H9 (cell line): ENCODE measurements at regions not wholly inside any gene's neighbourhood (a gene's known extent, or its start where the extent isn't known, plus 50 kb on each side); places are given as distances from the start of the nearest gene placed in this dataset.

Experiments used
- DNase-seq: peaks from one replicate; pipeline ENCODE4 v3.0.0-alpha.2; 2017
- H2AFZ ChIP-seq: one replicate; pipeline ENCODE4 v1.6.1; 2013; ENCODE audit warnings: mild to moderate bottlenecking, low read length, control low read depth, moderate library complexity
- H2AK5ac ChIP-seq: 2 replicates; pipeline ENCODE4 v1.6.1; 2013; ENCODE audit warnings: low read length, control low read depth, mixed read lengths; ENCODE audit not compliant: insufficient read length
- H2BK120ac ChIP-seq: one replicate; pipeline ENCODE4 v1.6.1; 2013; ENCODE audit warnings: low read depth, mild to moderate bottlenecking, low read length, control low read depth, inconsistent platforms; ENCODE audit not compliant: poor library complexity, severe bottlenecking
- H2BK12ac ChIP-seq: 2 replicates; pipeline ENCODE4 v1.6.1; 2013; ENCODE audit warnings: low read length, control low read depth, mixed read lengths, low read depth; ENCODE audit not compliant: insufficient read length
- H2BK15ac ChIP-seq: 2 replicates; pipeline ENCODE4 v1.6.1; 2013; ENCODE audit warnings: low read depth, low read length, control low read depth
- H2BK20ac ChIP-seq: one replicate; pipeline ENCODE4 v1.6.1; 2013; ENCODE audit warnings: low read depth, mild to moderate bottlenecking, low read length, control low read depth, inconsistent platforms; ENCODE audit not compliant: poor library complexity, severe bottlenecking
- H2BK5ac ChIP-seq: 2 replicates; pipeline ENCODE4 v1.6.1; 2013; ENCODE audit warnings: low read length, control low read depth, mixed read lengths; ENCODE audit not compliant: insufficient read length
- H3K14ac ChIP-seq: 2 replicates; pipeline ENCODE4 v1.6.1; 2013; ENCODE audit warnings: low read length, control low read depth; ENCODE audit not compliant: insufficient read depth
- H3K18ac ChIP-seq: 2 replicates; pipeline ENCODE4 v1.6.1; 2013; ENCODE audit warnings: low read depth, mild to moderate bottlenecking, mixed read lengths, low read length, control low read depth; ENCODE audit not compliant: insufficient read length
- H3K23ac ChIP-seq: 2 replicates; pipeline ENCODE4 v1.6.1; 2013; ENCODE audit warnings: low read length, control low read depth, mixed read lengths, low read depth; ENCODE audit not compliant: insufficient read length
- H3K23me2 ChIP-seq: 2 replicates; pipeline ENCODE4 v1.6.1; 2013; ENCODE audit warnings: low read depth, mild to moderate bottlenecking, mixed read lengths, low read length, control low read depth; ENCODE audit not compliant: insufficient read length, poor library complexity, severe bottlenecking
- H3K27ac ChIP-seq: 2 replicates; pipeline ENCODE4 v1.5.1; 2013; ENCODE audit warnings: low read length, control low read depth, mixed read lengths, low read depth; ENCODE audit not compliant: insufficient read length
- H3K27me3 ChIP-seq: 2 replicates; pipeline ENCODE4 v1.6.1; 2013; ENCODE audit warnings: low read length, control low read depth, inconsistent platforms; ENCODE audit not compliant: insufficient read depth
- H3K4ac ChIP-seq: 2 replicates; pipeline ENCODE4 v1.6.1; 2013; ENCODE audit warnings: low read depth, mild to moderate bottlenecking, control low read depth, inconsistent platforms, low read length, moderate library complexity
- H3K4me1 ChIP-seq: 2 replicates; pipeline ENCODE4 v1.6.1; 2013; ENCODE audit warnings: low read length, control low read depth, inconsistent platforms; ENCODE audit not compliant: insufficient read depth
- H3K4me2 ChIP-seq: 2 replicates; pipeline ENCODE4 v1.6.1; 2013; ENCODE audit warnings: low read length, control low read depth, mixed read lengths; ENCODE audit not compliant: insufficient read length, insufficient read depth
- H3K56ac ChIP-seq: 2 replicates; pipeline ENCODE4 v1.6.1; 2013; ENCODE audit warnings: low read depth, mild to moderate bottlenecking, mixed read lengths, low read length, control low read depth; ENCODE audit not compliant: insufficient read length
- H3K79me1 ChIP-seq: 2 replicates; pipeline ENCODE4 v1.6.1; 2013; ENCODE audit warnings: low read depth, mild to moderate bottlenecking, moderate library complexity, low read length, control low read depth, inconsistent platforms; ENCODE audit not compliant: insufficient read depth, poor library complexity, severe bottlenecking
- H3K79me2 ChIP-seq: 2 replicates; pipeline ENCODE4 v1.6.1; 2013; ENCODE audit warnings: low read length, control low read depth, inconsistent platforms; ENCODE audit not compliant: insufficient read depth
- H3K9ac ChIP-seq: 2 replicates; pipeline ENCODE4 v1.6.1; 2013; ENCODE audit warnings: low read length, control low read depth, mixed read lengths; ENCODE audit not compliant: insufficient read length; ENCODE audit errors: extremely low read depth
- H3K9me3 ChIP-seq: one replicate; pipeline ENCODE4 v1.6.1; 2013; ENCODE audit warnings: low read depth, low read length, inconsistent platforms; ENCODE audit not compliant: control insufficient read depth
- H3T11ph ChIP-seq: one replicate; pipeline ENCODE4 v1.6.1; 2013; ENCODE audit warnings: mild to moderate bottlenecking, low read length, control low read depth, inconsistent platforms
- H4K20me1 ChIP-seq: one replicate; pipeline ENCODE4 v1.6.1; 2013; ENCODE audit not compliant: control insufficient read depth, insufficient read length, insufficient read depth
- H4K5ac ChIP-seq: 2 replicates; pipeline ENCODE4 v1.6.1; 2013; ENCODE audit warnings: low read depth, mild to moderate bottlenecking, mixed read lengths, low read length, control low read depth; ENCODE audit not compliant: insufficient read length
- H4K8ac ChIP-seq: replicated peaks from 2 replicates; pipeline ENCODE4 v1.6.1; 2013; ENCODE audit warnings: low read length, control low read depth, mixed read lengths, low read depth; ENCODE audit not compliant: insufficient read length
- H4K91ac ChIP-seq: 2 replicates; pipeline ENCODE4 v1.6.1; 2013; ENCODE audit warnings: low read depth, mild to moderate bottlenecking, moderate library complexity, mixed read lengths, low read length, control low read depth; ENCODE audit not compliant: insufficient read length
- H3K27ac Mint-ChIP-seq, 3 experiments: 2 replicates in 2 of 3; 3 replicates in 1 of 3; pipeline ENCODE4 v1.8.0; 2020 to 2021; ENCODE audit warnings: mixed read lengths in 3 of 3, mild to moderate bottlenecking in 1 of 3, moderate library complexity in 1 of 3
- H3K27me3 Mint-ChIP-seq: 2 replicates; pipeline ENCODE4 v1.8.0; 2021; ENCODE audit warnings: low read depth, mild to moderate bottlenecking, moderate library complexity, mixed read lengths
- H3K36me3 Mint-ChIP-seq, 3 experiments: 2 replicates in 2 of 3; 3 replicates in 1 of 3; pipeline ENCODE4 v1.8.0; 2020 to 2021; ENCODE audit warnings: low read depth in 3 of 3, mixed read lengths in 3 of 3; ENCODE audit not compliant: insufficient read depth in 1 of 3
- H3K4me1 Mint-ChIP-seq, 2 experiments: 2 replicates each; pipeline ENCODE4 v1.8.0; 2020; ENCODE audit warnings: mixed read lengths in 2 of 2
- H3K4me3 Mint-ChIP-seq, 2 experiments: 2 replicates in 1 of 2; 3 replicates in 1 of 2; pipeline ENCODE4 v1.8.0; 2020 to 2021; ENCODE audit warnings: mild to moderate bottlenecking in 2 of 2, mixed read lengths in 2 of 2, moderate library complexity in 1 of 2
- H3K9me3 Mint-ChIP-seq, 2 experiments: 2 replicates in 1 of 2; 3 replicates in 1 of 2; pipeline ENCODE4 v1.8.0; 2020; ENCODE audit warnings: mild to moderate bottlenecking in 2 of 2, mixed read lengths in 2 of 2, moderate library complexity in 1 of 2
- WGBS: extraction: QIAGEN DNeasy Blood & Tissue Kit; methylation state at CpG from one replicate; pipeline ENCODE4 v1.1.7; 2013; ENCODE audit warnings: missing lambda C conversion rate, low lambda C conversion rate, mixed read lengths; ENCODE audit not compliant: insufficient read length; ENCODE audit errors: extremely low coverage; 5-methylcytosine and 5-hydroxymethylcytosine counted together
- TF ChIP-seq, protein P1 (sequence below): fragments of 200-600 bp; sonication (generic); conservative IDR thresholded peaks from 3 replicates; pipeline ENCODE4 v1.8.0; 2021; ENCODE audit warnings: antibody characterized with exemption, mild to moderate bottlenecking

DNA sequence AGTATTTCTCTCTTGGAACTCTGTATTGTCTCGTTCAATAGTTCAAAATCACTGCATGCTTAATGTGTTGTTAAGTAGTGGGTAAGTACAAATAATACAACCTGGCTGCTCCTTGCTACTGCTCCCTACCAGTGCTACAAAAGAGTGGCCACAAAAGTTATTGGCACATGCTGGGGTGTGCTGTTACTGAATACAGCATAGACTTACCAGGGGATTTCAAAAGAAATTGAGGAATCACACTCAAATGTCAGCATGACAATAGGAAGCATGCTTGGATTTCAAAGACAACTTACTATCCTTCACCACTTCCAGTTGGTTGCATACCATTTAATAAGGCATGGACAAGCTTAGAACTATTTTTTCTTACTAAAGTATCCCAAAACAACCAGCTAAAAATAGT lies 1041.3 kb upstream of the SPRY2 start:
- Histone ChIP-seq H3T11ph (no peak overlapping the region), H3K56ac (no peak overlapping the region), H3K79me1 (no peaks in the 10 kb centered on the region), H2BK12ac (no peak overlapping the region), H2AFZ (no peak overlapping the region), H2BK15ac (no peak overlapping the region), H4K8ac (no peak overlapping the region), H3K23ac (no peak overlapping the region), H2AK5ac (no peak overlapping the region), H2BK5ac (no peak overlapping the region), H3K4ac (no peak overlapping the region), H4K91ac (no peak overlapping the region), H3K18ac (no peak overlapping the region), H3K27ac (no peak overlapping the region), H4K5ac (no peak overlapping the region), H4K20me1 (no peaks in the 10 kb centered on the region), H3K4me1 (peaks cover 4% of the 10 kb centered on the region; the same call in 1 of the 2 replicates), H2BK20ac (no peak overlapping the region), H2BK120ac (no peak overlapping the region), H3K4me2 (no peak overlapping the region), H3K27me3 (no peaks in the 10 kb centered on the region), H3K14ac (no peak overlapping the region), H3K9me3 (no peaks in the 10 kb centered on the region), H3K23me2 (no peaks in the 10 kb centered on the region), H3K9ac (no peak overlapping the region), H3K79me2 (no peaks in the 10 kb centered on the region)
- WGBS, result no CpG with 5 or more reads among the region's 1 CpG
- H3K4me3 Mint-ChIP-seq, result no peak overlapping the region
- TF ChIP-seq, protein P1, sequence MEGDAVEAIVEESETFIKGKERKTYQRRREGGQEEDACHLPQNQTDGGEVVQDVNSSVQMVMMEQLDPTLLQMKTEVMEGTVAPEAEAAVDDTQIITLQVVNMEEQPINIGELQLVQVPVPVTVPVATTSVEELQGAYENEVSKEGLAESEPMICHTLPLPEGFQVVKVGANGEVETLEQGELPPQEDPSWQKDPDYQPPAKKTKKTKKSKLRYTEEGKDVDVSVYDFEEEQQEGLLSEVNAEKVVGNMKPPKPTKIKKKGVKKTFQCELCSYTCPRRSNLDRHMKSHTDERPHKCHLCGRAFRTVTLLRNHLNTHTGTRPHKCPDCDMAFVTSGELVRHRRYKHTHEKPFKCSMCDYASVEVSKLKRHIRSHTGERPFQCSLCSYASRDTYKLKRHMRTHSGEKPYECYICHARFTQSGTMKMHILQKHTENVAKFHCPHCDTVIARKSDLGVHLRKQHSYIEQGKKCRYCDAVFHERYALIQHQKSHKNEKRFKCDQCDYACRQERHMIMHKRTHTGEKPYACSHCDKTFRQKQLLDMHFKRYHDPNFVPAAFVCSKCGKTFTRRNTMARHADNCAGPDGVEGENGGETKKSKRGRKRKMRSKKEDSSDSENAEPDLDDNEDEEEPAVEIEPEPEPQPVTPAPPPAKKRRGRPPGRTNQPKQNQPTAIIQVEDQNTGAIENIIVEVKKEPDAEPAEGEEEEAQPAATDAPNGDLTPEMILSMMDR, result no peak
- peak overlapping the region in 1 of 3 experiments; percentile 81; a peak in 1 of 7 replicates for H3K27ac Mint-ChIP-seq
- no peaks in the 10 kb centered on the region for H3K27me3 Mint-ChIP-seq
- H3K9me3 Mint-ChIP-seq, result peaks cover 0 to 6% of the 10 kb centered on the region in 2 experiments; a peak in 3 of 5 replicates
- no peak for DNase-seq
- peaks cover 7 to 8% of the 10 kb centered on the region in 2 experiments for H3K4me1 Mint-ChIP-seq
- H3K36me3 Mint-ChIP-seq, result peaks cover 0 to 1% (median 0%) of the 10 kb centered on the region in 3 experiments; a peak in 1 of 7 replicates
